Psoas muscle (tissue), 7 donors: ENCODE measurements at regions not wholly inside any gene's neighbourhood (a gene's known extent, or its start where the extent isn't known, plus 50 kb on each side); places are given as distances from the start of the nearest gene placed in this dataset.

Experiments
- ATAC-seq, 4 donors: fragments of 200-7000 bp; cut with Tn5 transposase; one replicate each; pipeline ENCODE4 v1.9.1; 2020; ENCODE audit warnings: moderate library complexity in 3 of 4, mild to moderate bottlenecking in 2 of 4
- DNase-seq, 2 donors: peaks; one replicate each; pipeline ENCODE4 v3.0.0-alpha.2; 2020
- H3K27ac ChIP-seq: fragments of 200-600 bp; one replicate; pipeline ENCODE4 v1.8.0; 2022
- H3K27me3 ChIP-seq, 3 donors: fragments of 200-600 bp in 1 of 3; one replicate each; pipeline versions ENCODE4 v1.6.1 to v1.8.0; 2013 to 2022; ENCODE audit warnings: low read length in 2 of 3, mild to moderate bottlenecking in 2 of 3, moderate library complexity in 1 of 3; ENCODE audit not compliant: insufficient read depth in 3 of 3
- H3K36me3 ChIP-seq, 2 donors: fragments of 200-600 bp in 1 of 2; one replicate each; pipeline versions ENCODE4 v1.6.1 to v1.8.0; 2013 to 2022; ENCODE audit warnings: low read depth in 1 of 2, mild to moderate bottlenecking in 1 of 2, moderate library complexity in 1 of 2; ENCODE audit not compliant: insufficient read depth in 1 of 2
- H3K4me1 ChIP-seq: fragments of 200-600 bp; one replicate; pipeline ENCODE4 v1.8.0; 2022
- H3K4me3 ChIP-seq: fragments of 200-600 bp; one replicate; pipeline ENCODE4 v1.8.0; 2022; ENCODE audit warnings: mild to moderate bottlenecking
- H3K9me3 ChIP-seq: fragments of 200-600 bp; one replicate; pipeline ENCODE4 v1.8.0; 2022
- CTCF ChIP-seq: fragments of 200-600 bp; IDR thresholded peaks from one replicate; pipeline ENCODE4 v1.8.0; 2022; ENCODE audit warnings: antibody characterized with exemption
- WGBS, 3 donors: extraction: QIAGEN DNeasy Blood & Tissue Kit; methylation state at CpG; one replicate each; pipeline versions ENCODE4 v1.1.6 to v1.1.7; 2013; 5-methylcytosine and 5-hydroxymethylcytosine counted together
- intact Hi-C, 2 donors: fragments of 100-400 bp; cut with DNase I; formaldehyde crosslinking; loops; one replicate each; pipeline versions ENCODE4 v1.11.0 to v1.14.2; 2022
- donor health status: healthy with polysubstance abuse.
- donor health status: DM: no; HTN: no; CAD: no; lungs with moderate emphysema.
- donor health status: Bipolar disorder and iron deficiency.
- donor health status: healthy.
- donor health status: DM: yes; HTN: yes; CAD: no.
- donor health status: DM: no; HTN: no; CAD: no.
- donor health status: DM: yes; HTN: yes; CAD: no.

- WGBS, 3 donors: 48 to 61% (median 59%) methylated on average over 6 of the region's 6 CpGs
- Histone ChIP-seq H3K4me1 (no peaks in the 10 kb centered on the region), H3K27me3 (peaks cover 0 to 3% (median 0%) of the 10 kb centered on the region in 3 donors), H3K4me3 (no peak overlapping the region), H3K9me3 (no peaks in the 10 kb centered on the region), H3K36me3 (no peaks in the 10 kb centered on the region), H3K27ac (no peak overlapping the region)
- no peak for DNase-seq
- intact Hi-C loops: no loop called here
- no peak for ATAC-seq
- no peak for TF ChIP-seq CTCF
Observed at GRCh38 chr1:96183928-96184327, 537.7 kb upstream of the PTBP2 start.

DNA sequence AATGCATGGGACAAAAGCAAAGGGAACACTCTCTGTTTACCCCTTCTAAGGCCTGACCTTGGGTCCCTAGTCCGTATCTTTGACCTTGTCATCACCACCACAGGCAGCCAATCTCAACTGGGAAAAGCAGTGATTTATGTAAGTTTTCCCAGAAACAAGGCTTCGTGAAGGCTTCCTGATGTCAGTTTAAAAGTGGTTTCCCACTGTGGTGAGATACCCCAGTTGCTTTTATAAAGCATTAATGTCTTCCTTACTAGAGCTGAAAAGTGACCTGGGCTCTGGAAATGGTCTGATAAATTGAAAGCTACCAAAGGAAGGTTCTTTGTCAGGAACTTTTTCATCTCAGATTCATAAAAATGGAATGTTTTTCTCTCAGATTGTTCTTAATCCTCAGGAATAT lies 536.4 kb upstream of the PTBP2 start:
- ATAC-seq (no peak), DNase-seq (no peak)
- TF ChIP-seq CTCF: no peak
- Histone ChIP-seq H3K4me1 (no peaks in the 10 kb centered on the region), H3K27ac (no peak overlapping the region), H3K4me3 (no peak overlapping the region), H3K9me3 (no peaks in the 10 kb centered on the region), H3K36me3 (no peaks in the 10 kb centered on the region), H3K27me3 (peaks cover 0 to 3% (median 0%) of the 10 kb centered on the region in 3 donors)
- 43 to 54% (median 46%) methylated on average over 2 of the region's 2 CpGs for WGBS, 3 donors
- intact Hi-C loops: no loop called here

DNA sequence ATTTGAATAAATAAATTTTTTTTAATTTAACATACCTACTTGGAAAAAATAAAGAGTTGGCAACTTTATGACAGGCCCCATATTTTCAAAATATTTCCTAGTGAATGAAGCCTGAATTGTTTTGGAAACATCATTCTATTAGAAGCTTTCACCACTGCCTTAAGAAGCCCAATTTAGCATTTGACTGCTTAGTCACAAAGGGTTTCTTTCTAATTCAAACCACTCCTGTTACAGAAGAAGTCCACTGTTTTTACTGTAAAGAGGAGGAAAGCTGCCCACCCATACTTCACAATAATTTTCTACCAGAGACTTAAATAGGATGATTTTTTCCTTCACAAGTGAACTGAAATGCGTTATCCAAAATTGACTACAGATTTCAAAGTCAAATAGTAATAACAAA lies 534.6 kb upstream of the PTBP2 start:
- Histone ChIP-seq H3K36me3 (no peaks in the 10 kb centered on the region), H3K4me3 (no peak overlapping the region), H3K9me3 (no peaks in the 10 kb centered on the region), H3K4me1 (no peaks in the 10 kb centered on the region), H3K27me3 (peaks cover 0 to 3% (median 0%) of the 10 kb centered on the region in 3 donors), H3K27ac (no peak overlapping the region)
- WGBS, 3 donors: 72 to 81% (median 79%) methylated on average over 1 of the region's 1 CpG
- intact Hi-C loops: no loop called here
- ATAC-seq: no peak
- TF ChIP-seq CTCF: no peak
- DNase-seq: no peak

- no peak for ATAC-seq
- Histone ChIP-seq H3K36me3 (no peaks in the 10 kb centered on the region), H3K27ac (no peak overlapping the region), H3K4me1 (no peaks in the 10 kb centered on the region), H3K27me3 (no peaks in the 10 kb centered on the region), H3K9me3 (no peaks in the 10 kb centered on the region), H3K4me3 (no peak overlapping the region)
- intact Hi-C loops: no loop called here
- no peak for TF ChIP-seq CTCF
- 24 to 57% (median 45%) methylated on average over 2 of the region's 2 CpGs for WGBS, 3 donors
- no peak for DNase-seq
Observed at GRCh38 chr1:96191165-96191564, 530.4 kb upstream of the PTBP2 start.

DNA sequence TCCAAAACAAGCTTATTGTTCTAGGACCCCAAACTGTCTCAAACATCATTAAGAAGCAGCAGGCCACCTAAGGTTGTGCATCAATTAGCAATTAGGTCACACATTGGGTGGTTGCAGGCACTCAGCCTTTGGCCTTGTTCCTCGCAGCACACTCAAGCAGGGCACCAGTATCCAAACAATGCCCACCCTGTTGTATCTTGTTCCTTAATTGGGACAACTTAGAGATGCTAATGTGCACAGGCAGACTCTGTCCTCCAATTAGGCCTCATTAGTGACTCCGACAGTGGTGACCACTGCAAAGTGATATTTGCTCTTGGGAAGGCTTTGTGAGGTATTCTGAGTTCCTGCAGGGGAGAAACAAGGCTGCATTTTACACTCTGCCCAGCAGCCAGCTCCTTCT lies 515.1 kb upstream of the PTBP2 start:
- DNase-seq: no peak
- intact Hi-C loops: no loop called here
- Histone ChIP-seq H3K9me3 (no peaks in the 10 kb centered on the region), H3K27ac (no peak overlapping the region), H3K4me3 (no peak overlapping the region), H3K27me3 (no peaks in the 10 kb centered on the region), H3K4me1 (no peaks in the 10 kb centered on the region), H3K36me3 (no peaks in the 10 kb centered on the region)
- WGBS, 3 donors: 69 to 95% (median 71%) methylated on average over 2 of the region's 2 CpGs
- TF ChIP-seq CTCF: no peak
- no peak for ATAC-seq
